NCI-H345 treated with DMSO at 0.1 percent for 48 hours (cell line): ENCODE measurements at regions not wholly inside any gene's neighbourhood (a gene's known extent, or its start where the extent isn't known, plus 50 kb on each side); places are given as distances from the start of the nearest gene placed in this dataset.

Source experiments
- DNase-seq: peaks from one replicate; lab custom pipeline; 2025; ENCODE audit not compliant: unreplicated experiment; lab: John Stamatoyannopoulos, UW

- no peak for DNase-seq
Measured at GRCh38 chr21:23394458-23394857, 2212.8 kb downstream of the MRPL39 start.

- DNase-seq = no peak
Measured at GRCh38 chr21:23384679-23385078, 2222.6 kb downstream of the MRPL39 start.

GRCh38 chr21:23374155-23374554 lies 2233.1 kb downstream of the MRPL39 start:
- DNase-seq = no peak

- no peak for DNase-seq
Measured at GRCh38 chr21:23356905-23357304, 2250.4 kb downstream of the MRPL39 start.

- DNase-seq = no peak
Measured at GRCh38 chr21:23316190-23316589, 2291.1 kb downstream of the MRPL39 start.

- DNase-seq = no peak
Measured at GRCh38 chr21:23308741-23309140, 2298.5 kb downstream of the MRPL39 start.

DNA sequence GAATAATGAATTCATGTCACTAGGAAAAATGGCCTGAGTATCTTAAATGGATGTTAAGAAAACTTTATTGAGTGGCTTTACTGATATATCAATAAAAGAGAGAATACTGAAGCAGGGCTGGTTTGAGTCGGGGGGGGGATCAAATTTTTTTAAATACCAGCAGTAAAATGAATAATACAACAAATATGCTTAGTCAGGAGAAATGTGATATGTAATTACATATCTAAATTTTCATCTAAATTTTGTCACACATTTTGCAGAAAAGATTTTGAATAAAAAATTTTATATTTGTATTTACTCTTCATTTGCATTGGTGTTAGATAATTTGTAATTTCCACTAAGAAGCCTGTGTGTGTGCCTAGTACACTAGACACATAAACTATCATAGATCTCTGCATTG lies 2300.2 kb downstream of the MRPL39 start:
- no peak for DNase-seq

- DNase-seq = no peak
Measured at GRCh38 chr21:23292292-23292691, 2294.1 kb downstream of the NCAM2 start.

- no peak for DNase-seq
Measured at GRCh38 chr21:23281917-23282316, 2283.7 kb downstream of the NCAM2 start.

- no peak for DNase-seq
Measured at GRCh38 chr21:23249760-23250159, 2251.6 kb downstream of the NCAM2 start.

DNA sequence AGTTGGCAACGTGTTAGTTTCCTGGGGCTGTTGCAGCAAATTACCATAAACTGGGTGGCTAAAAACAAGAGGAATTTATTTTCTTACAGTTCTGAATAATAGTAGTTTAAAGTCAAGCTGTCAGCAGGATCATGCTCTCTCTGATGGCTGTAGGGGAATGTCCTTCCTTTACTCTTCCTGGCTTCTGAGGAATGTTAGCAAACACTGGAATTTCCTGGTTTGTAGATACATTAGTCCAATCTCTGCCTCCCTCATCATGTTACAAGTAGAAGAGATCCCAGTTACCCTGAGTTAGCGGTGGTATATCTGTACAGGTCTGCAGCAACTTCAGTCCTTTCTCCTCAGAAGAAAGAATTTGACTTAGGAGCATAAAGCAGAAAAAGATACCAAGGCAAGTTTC lies 2249.1 kb downstream of the NCAM2 start:
- DNase-seq = no peak

DNA sequence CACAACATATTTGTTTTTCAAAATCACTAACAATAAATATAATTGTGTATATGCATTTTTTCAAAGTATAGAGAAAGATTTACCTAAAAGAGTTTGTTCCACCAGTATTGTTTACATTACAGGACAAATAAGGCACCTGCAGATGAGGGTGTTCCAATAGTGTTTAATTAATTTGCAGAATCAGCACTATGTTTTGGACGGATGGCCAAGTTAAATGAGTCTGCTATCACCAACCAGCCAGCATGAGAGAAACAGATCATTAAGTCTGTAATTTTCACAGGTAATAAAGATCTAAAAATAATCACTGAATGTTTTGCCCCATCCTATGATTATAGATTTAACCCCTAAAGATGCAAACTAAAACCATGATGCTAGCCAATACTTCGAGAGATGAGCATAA lies 2247.0 kb downstream of the NCAM2 start:
- no peak for DNase-seq

GRCh38 chr21:23223882-23224281 lies 2225.7 kb downstream of the NCAM2 start:
- DNase-seq = no peak

- no peak for DNase-seq
Measured at GRCh38 chr21:23218667-23219066, 2220.5 kb downstream of the NCAM2 start.

- DNase-seq = no peak
Measured at GRCh38 chr21:23217597-23217996, 2219.4 kb downstream of the NCAM2 start.

DNA sequence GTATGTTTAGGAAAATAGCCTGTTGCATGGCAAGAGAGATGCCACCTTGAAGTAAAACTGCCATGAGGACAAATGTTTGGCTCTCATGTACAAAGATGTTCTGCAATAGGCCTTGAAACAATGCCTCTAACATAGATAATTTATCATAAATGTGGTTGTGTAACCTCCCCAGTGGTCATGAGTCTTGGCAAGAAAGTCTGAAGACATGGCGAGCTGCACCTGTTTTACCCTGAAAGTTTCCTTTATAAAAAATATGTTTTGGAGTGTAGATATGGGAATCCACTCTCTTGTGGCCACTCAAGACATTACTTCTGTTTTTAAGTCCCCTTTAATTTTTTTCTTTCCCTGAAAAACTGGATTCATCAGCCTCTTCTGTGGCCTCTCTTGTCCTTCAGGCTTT lies 2217.1 kb downstream of the NCAM2 start:
- DNase-seq = no peak
